Small intestine (tissue), 7 donors: ENCODE measurements at regions not wholly inside any gene's neighbourhood (a gene's known extent, or its start where the extent isn't known, plus 50 kb on each side); places are given as distances from the start of the nearest gene placed in this dataset.

ENCODE experiments used
- DNase-seq, 2 donors: peaks; one replicate each; pipeline versions ENCODE4 v3.0.0 to v3.0.0-alpha.2; 2013
- FAIRE-seq: peaks from 2 replicates; lab custom pipeline; 2012; peaks lifted over from hg19 to GRCh38; lab: Jason Lieb, UNC
- H3K27ac ChIP-seq, 3 donors: one replicate each; pipeline ENCODE4 v1.5.1; 2013; ENCODE audit warnings: low read length in 2 of 3, mild to moderate bottlenecking in 2 of 3, control low read depth in 1 of 3, inconsistent platforms in 1 of 3, low read depth in 1 of 3, moderate library complexity in 1 of 3
- H3K27me3 ChIP-seq, 3 donors: one replicate each; pipeline ENCODE4 v1.6.1; 2013; ENCODE audit warnings: low read length in 3 of 3, inconsistent platforms in 1 of 3; ENCODE audit not compliant: control insufficient read depth in 3 of 3, insufficient read depth in 3 of 3
- H3K36me3 ChIP-seq, 3 donors: one replicate each; pipeline ENCODE4 v1.6.1; 2013; ENCODE audit warnings: low read length in 3 of 3, inconsistent platforms in 1 of 3, low read depth in 1 of 3, mild to moderate bottlenecking in 1 of 3, moderate library complexity in 1 of 3; ENCODE audit not compliant: control insufficient read depth in 3 of 3, insufficient read depth in 2 of 3
- H3K4me1 ChIP-seq, 3 donors: one replicate each; pipeline ENCODE4 v1.6.1; 2013; ENCODE audit warnings: low read length in 2 of 3, inconsistent platforms in 1 of 3, low read depth in 1 of 3, mild to moderate bottlenecking in 1 of 3, moderate library complexity in 1 of 3; ENCODE audit not compliant: control insufficient read depth in 3 of 3, insufficient read depth in 2 of 3
- H3K4me3 ChIP-seq, 3 donors: one replicate each; pipeline ENCODE4 v1.5.1; 2013; ENCODE audit warnings: low read length in 3 of 3, control low read depth in 1 of 3, inconsistent platforms in 1 of 3, low read depth in 1 of 3, mild to moderate bottlenecking in 1 of 3, moderate library complexity in 1 of 3
- H3K9me3 ChIP-seq, 2 donors: one replicate each; pipeline ENCODE4 v1.6.1; 2013; ENCODE audit warnings: low read depth in 1 of 2, low read length in 1 of 2; ENCODE audit not compliant: control insufficient read depth in 2 of 2, insufficient read depth in 1 of 2
- WGBS, 3 donors: extraction: QIAGEN DNeasy Blood & Tissue Kit; methylation state at CpG; one replicate each; pipeline ENCODE4 v1.1.7; 2013; 5-methylcytosine and 5-hydroxymethylcytosine counted together
- donor health status: healthy with polysubstance abuse.
- donor health status: control.
- donor health status: control.
- donor health status: Bipolar disorder and iron deficiency.
- donor health status: healthy.

GRCh38 chr13:47413526-47413925 lies 516.7 kb upstream of the HTR2A start:
- FAIRE-seq = no peak
- H3K27ac ChIP-seq = no peak overlapping the region
- no peaks in the 10 kb centered on the region for H3K36me3 ChIP-seq
- H3K9me3 ChIP-seq = no peaks in the 10 kb centered on the region
- DNase-seq = no peak
- 67 to 85% (median 69%) methylated on average over 1 of the region's 1 CpG for WGBS, 3 donors
- H3K4me1 ChIP-seq = no peaks in the 10 kb centered on the region
- H3K4me3 ChIP-seq = no peak overlapping the region
- no peaks in the 10 kb centered on the region for H3K27me3 ChIP-seq

GRCh38 chr13:47413112-47413511 lies 516.3 kb upstream of the HTR2A start:
- FAIRE-seq (no peak), DNase-seq (no peak)
- no peaks in the 10 kb centered on the region for H3K27me3 ChIP-seq
- 81 to 90% (median 90%) methylated on average over 3 of the region's 3 CpGs for WGBS, 3 donors
- no peak overlapping the region for H3K4me3 ChIP-seq
- H3K4me1 ChIP-seq = no peaks in the 10 kb centered on the region
- no peaks in the 10 kb centered on the region for H3K9me3 ChIP-seq
- H3K36me3 ChIP-seq = no peaks in the 10 kb centered on the region
- no peak overlapping the region for H3K27ac ChIP-seq

DNA sequence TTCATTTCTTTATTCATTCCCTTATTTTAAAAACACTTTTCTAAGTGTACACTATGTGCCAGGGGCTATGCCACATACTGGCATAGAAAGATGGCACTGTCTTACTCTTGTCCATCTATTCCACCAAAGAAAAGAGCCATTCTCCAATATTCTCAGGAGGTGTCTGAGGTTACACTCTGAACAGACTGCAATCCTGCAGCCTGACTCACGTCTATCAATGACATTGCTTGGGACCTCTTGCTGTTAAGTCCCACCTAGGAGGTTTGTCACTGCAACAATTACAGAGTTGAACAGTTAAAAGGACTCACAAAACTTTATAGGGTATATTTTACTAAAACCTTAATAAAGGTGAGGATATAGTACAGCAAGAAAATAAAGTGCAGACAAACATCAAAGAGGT lies 512.9 kb upstream of the HTR2A start:
- Histone ChIP-seq H3K27me3 (no peaks in the 10 kb centered on the region), H3K27ac (no peak overlapping the region), H3K36me3 (no peaks in the 10 kb centered on the region), H3K4me1 (no peaks in the 10 kb centered on the region), H3K4me3 (no peak overlapping the region), H3K9me3 (no peaks in the 10 kb centered on the region)
- FAIRE-seq = no peak
- 21 to 57% (median 32%) methylated on average over 1 of the region's 1 CpG for WGBS, 3 donors
- no peak for DNase-seq

GRCh38 chr13:47408546-47409319 lies 511.9 kb upstream of the HTR2A start:
- 62 to 73% (median 69%) methylated on average over 7 of the region's 7 CpGs for WGBS, 3 donors
- Histone ChIP-seq H3K9me3 (no peaks in the 10 kb centered on the region), H3K4me3 (no peak overlapping the region), H3K27me3 (no peaks in the 10 kb centered on the region), H3K36me3 (no peaks in the 10 kb centered on the region), H3K4me1 (no peaks in the 10 kb centered on the region), H3K27ac (no peak overlapping the region)
- FAIRE-seq = no peak
- no peak for DNase-seq

DNA sequence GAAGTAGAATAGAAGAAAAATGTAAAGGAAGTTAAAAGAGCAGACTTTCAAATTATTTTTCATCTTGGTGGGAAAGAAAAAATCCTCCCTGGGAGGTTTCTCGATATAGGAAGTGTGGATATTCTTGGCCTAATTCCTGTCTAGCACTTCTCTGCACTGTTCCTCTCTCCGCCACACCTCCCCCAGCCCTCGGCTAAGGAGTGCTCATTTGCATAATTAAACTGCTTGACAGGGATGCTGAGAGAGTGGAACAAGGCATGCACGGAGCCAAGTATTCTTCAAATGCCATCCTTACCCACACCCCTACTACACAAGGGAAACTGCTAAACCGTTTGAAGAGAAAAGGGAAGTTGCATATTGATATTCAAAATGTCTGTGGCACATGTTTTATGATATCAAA lies 511.0 kb upstream of the HTR2A start:
- H3K36me3 ChIP-seq = no peaks in the 10 kb centered on the region
- no peak overlapping the region for H3K4me3 ChIP-seq
- no peaks in the 10 kb centered on the region for H3K4me1 ChIP-seq
- WGBS, 3 donors = 53 to 55% (median 54%) methylated on average over 5 of the region's 5 CpGs
- FAIRE-seq = no peak
- DNase-seq = no peak
- H3K27ac ChIP-seq = no peak overlapping the region
- no peaks in the 10 kb centered on the region for H3K9me3 ChIP-seq
- no peaks in the 10 kb centered on the region for H3K27me3 ChIP-seq

DNA sequence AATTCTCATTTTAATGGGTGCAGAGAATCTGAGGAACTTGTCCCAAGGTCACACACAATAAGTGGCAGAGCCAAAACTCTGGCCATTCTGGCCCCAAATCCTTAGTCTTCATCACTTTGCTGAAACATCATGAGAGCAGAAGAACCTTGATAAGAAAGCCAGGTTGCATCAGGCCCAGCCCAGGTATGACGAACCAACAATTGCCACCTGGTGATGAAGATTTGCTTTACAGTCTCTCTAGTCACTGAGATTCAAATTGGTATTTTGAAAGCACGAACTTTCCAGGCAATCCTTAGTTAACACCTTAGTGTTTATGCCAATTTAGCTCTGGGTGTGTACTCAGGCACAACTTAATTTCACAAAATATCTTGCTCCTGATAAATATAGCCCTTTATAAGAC lies 502.7 kb upstream of the HTR2A start:
- DNase-seq (no peak), FAIRE-seq (no peak)
- Histone ChIP-seq H3K4me1 (no peaks in the 10 kb centered on the region), H3K9me3 (no peaks in the 10 kb centered on the region), H3K27me3 (peaks cover 0 to 2% (median 0%) of the 10 kb centered on the region in 3 donors), H3K36me3 (no peaks in the 10 kb centered on the region), H3K27ac (no peak overlapping the region), H3K4me3 (no peak overlapping the region)
- WGBS, 3 donors = 39 to 60% (median 40%) methylated on average over 2 of the region's 2 CpGs

- FAIRE-seq (no peak), DNase-seq (no peak)
- no peaks in the 10 kb centered on the region for H3K4me1 ChIP-seq
- peaks cover 0 to 2% (median 0%) of the 10 kb centered on the region in 3 donors for H3K27me3 ChIP-seq
- H3K9me3 ChIP-seq = no peaks in the 10 kb centered on the region
- no peak overlapping the region for H3K4me3 ChIP-seq
- H3K27ac ChIP-seq = no peak overlapping the region
- H3K36me3 ChIP-seq = no peaks in the 10 kb centered on the region
- 13 to 39% (median 20%) methylated on average over 2 of the region's 2 CpGs for WGBS, 3 donors
These were observed 500.9 kb upstream of the HTR2A start for GRCh38 chr13:47397739-47398138.

GRCh38 chr13:47396915-47397314 lies 500.1 kb upstream of the HTR2A start:
- no peaks in the 10 kb centered on the region for H3K9me3 ChIP-seq
- DNase-seq (no peak), FAIRE-seq (no peak)
- H3K36me3 ChIP-seq = no peaks in the 10 kb centered on the region
- H3K27me3 ChIP-seq = peaks cover 0 to 2% (median 0%) of the 10 kb centered on the region in 3 donors
- no peak overlapping the region for H3K27ac ChIP-seq
- H3K4me3 ChIP-seq = no peak overlapping the region
- no peaks in the 10 kb centered on the region for H3K4me1 ChIP-seq
- WGBS, 3 donors = 73 to 80% (median 75%) methylated on average over 5 of the region's 5 CpGs

DNA sequence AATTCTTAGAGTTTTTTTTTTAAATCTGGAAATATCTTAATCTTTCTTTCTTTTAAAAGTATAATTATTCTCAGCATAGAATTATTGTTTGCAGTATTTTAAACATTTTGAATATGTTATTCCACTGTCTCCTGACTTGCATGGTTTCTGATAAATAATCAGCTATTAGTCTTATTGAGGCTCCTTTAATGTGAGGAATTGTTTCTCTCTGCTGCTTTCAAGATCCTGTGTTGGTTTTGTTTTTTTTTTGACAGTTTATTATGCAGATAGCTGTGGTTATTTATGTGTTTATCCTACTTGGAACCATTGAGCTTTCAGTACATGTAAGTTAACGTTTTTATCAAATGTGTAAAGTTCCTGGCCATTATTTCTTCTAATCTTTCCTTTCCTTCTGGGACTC lies 477.9 kb upstream of the HTR2A start:
- no peaks in the 10 kb centered on the region for H3K4me1 ChIP-seq
- H3K27me3 ChIP-seq = no peaks in the 10 kb centered on the region
- no peaks in the 10 kb centered on the region for H3K36me3 ChIP-seq
- H3K9me3 ChIP-seq = peaks cover 1 to 8% of the 10 kb centered on the region in 2 donors
- 50 to 67% (median 60%) methylated on average over 1 of the region's 1 CpG for WGBS, 3 donors
- H3K4me3 ChIP-seq = no peak overlapping the region
- DNase-seq = no peak
- FAIRE-seq = no peak
- H3K27ac ChIP-seq = no peak overlapping the region
